ENCODE measurements at regions not wholly inside any gene's neighbourhood (a gene's known extent, or its start where the extent isn't known, plus 50 kb on each side); places are given as distances from the start of the nearest gene placed in this dataset.

DNA sequence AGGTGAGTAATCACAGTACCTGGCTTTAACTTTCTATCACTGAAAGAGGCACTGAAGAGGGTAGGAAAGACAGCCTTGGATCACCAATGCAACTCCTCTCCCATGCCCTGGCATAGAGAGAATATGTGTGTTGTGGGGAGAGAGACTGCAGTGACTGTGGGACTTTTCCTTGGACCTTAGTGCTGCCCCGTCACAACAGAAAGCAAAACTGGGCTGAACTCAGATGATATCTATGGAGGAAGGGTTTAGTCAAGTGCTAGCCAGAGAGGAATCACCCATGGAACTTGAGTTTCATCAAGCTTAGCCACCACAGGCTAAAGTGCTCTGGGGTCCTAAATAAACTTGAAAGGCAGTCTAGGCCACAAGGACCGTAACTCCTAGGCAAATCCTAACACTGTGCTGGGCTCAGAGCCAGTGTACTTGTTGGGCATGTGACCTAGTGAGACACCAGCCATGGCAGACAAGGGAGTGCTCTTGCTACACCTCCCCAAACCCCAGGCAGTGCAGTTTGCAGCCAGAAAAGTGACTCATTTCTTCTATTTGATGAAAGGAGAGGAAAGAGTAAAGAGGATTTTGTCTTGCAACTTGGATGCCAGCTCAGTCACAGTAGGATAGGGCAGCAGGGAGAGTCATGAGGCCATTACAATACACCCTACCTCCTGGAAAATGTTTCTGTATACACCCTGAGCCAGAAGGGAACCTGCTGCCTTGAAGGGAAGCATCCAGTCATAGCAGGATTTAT, 105.8 kb upstream of the SPOPL start:
- DNase-seq: no peak
- Histone ChIP-seq H2AFZ (ENCODE audit: low read depth, low read length) (no peak overlapping the region), H3K36me3 (ENCODE audit: insufficient read depth, low read length) (no peaks in the 10 kb centered on the region), H3K9me3 (ENCODE audit: insufficient read depth, low read length, severe bottlenecking) (no peaks in the 10 kb centered on the region), H3K27me3 (ENCODE audit: insufficient read depth, low read length, poor library complexity) (no peaks in the 10 kb centered on the region), H3K9ac (ENCODE audit: low read depth, low read length) (no peak overlapping the region), H3K4me3 (ENCODE audit: low read depth in 1 of 2, low read length in 2 of 2) (no peak overlapping the region), H4K20me1 (ENCODE audit: insufficient read depth, low read length) (no peaks in the 10 kb centered on the region), H3K27ac (ENCODE audit: low read length) (no peak overlapping the region), H3K79me2 (ENCODE audit: insufficient read depth, low read length) (no peaks in the 10 kb centered on the region), H3K4me2 (ENCODE audit: insufficient read depth, low read length) (no peak overlapping the region), H3K4me1 (ENCODE audit: insufficient read depth, low read length) (no peaks in the 10 kb centered on the region)
- TF ChIP-seq, protein P1, sequence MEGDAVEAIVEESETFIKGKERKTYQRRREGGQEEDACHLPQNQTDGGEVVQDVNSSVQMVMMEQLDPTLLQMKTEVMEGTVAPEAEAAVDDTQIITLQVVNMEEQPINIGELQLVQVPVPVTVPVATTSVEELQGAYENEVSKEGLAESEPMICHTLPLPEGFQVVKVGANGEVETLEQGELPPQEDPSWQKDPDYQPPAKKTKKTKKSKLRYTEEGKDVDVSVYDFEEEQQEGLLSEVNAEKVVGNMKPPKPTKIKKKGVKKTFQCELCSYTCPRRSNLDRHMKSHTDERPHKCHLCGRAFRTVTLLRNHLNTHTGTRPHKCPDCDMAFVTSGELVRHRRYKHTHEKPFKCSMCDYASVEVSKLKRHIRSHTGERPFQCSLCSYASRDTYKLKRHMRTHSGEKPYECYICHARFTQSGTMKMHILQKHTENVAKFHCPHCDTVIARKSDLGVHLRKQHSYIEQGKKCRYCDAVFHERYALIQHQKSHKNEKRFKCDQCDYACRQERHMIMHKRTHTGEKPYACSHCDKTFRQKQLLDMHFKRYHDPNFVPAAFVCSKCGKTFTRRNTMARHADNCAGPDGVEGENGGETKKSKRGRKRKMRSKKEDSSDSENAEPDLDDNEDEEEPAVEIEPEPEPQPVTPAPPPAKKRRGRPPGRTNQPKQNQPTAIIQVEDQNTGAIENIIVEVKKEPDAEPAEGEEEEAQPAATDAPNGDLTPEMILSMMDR (IDR thresholded peaks at IDR 0.05; ENCODE audit: borderline replicate concordance, extremely low read depth, low read length, poor library complexity, severe bottlenecking): no peak
- no peak for TF ChIP-seq EZH2 (IDR thresholded peaks at IDR 0.05; ENCODE audit: borderline replicate concordance, low read depth, low read length, severe bottlenecking)
- no peak for ATAC-seq (ENCODE audit: insufficient read depth, low read depth)

DNA sequence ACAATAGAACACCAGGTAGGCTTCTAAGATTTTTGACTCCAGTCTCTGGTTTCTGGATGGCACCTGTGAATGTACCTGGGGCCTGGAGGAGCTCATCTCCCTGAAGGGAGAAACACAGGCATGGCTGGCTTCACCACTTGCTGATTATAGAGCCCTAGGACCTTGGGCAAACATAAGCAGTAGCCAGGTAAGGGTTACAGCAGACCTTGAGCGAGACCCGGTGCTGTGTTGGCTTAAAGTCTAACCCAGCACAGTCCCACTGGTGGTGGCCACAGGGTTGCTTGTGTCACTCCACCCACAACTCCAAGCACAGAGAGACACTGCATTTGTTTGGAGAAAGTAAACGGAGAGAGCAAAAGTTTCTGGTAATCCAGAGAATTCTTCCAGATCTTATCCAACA, 104.7 kb upstream of the SPOPL start:
- Histone ChIP-seq H2AFZ (ENCODE audit: low read depth, low read length) (no peak overlapping the region), H3K79me2 (ENCODE audit: insufficient read depth, low read length) (no peaks in the 10 kb centered on the region), H3K4me2 (ENCODE audit: insufficient read depth, low read length) (no peak overlapping the region), H4K20me1 (ENCODE audit: insufficient read depth, low read length) (no peaks in the 10 kb centered on the region), H3K9me3 (ENCODE audit: insufficient read depth, low read length, severe bottlenecking) (no peaks in the 10 kb centered on the region), H3K9ac (ENCODE audit: low read depth, low read length) (no peak overlapping the region), H3K4me3 (ENCODE audit: low read depth in 1 of 2, low read length in 2 of 2) (no peak overlapping the region), H3K27ac (ENCODE audit: low read length) (no peak overlapping the region), H3K27me3 (ENCODE audit: insufficient read depth, low read length, poor library complexity) (no peaks in the 10 kb centered on the region), H3K4me1 (ENCODE audit: insufficient read depth, low read length) (no peaks in the 10 kb centered on the region), H3K36me3 (ENCODE audit: insufficient read depth, low read length) (no peaks in the 10 kb centered on the region)
- no peak for ATAC-seq (ENCODE audit: insufficient read depth, low read depth)
- DNase-seq: no peak
- TF ChIP-seq EZH2 (IDR thresholded peaks at IDR 0.05; ENCODE audit: borderline replicate concordance, low read depth, low read length, severe bottlenecking): no peak
- TF ChIP-seq, protein P1 (IDR thresholded peaks at IDR 0.05; ENCODE audit: borderline replicate concordance, extremely low read depth, low read length, poor library complexity, severe bottlenecking): no peak

DNA sequence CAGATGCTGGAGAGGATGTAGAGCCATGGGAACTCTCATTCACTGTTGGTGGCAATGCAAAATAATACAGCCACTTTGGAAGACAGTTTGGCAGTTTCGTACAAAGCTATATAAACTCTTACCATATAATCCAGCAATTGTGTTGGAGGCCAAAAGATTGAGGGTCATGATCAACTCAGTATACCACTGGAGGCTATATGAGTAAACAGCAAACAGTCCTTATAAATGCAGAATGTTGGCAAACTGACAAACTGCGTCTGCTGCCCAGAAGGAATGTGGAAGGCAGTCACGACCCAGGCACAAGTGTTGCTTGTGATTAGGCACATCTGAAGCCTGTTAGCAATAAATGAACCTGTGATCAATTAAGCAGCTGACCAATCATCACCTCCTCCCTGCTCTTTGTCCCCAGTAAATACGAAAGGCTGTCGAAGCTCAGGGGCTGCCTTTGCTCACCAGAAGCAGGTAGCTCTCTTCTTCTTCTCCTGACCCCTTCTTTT, 98.1 kb upstream of the SPOPL start:
- H3K36me3 ChIP-seq (ENCODE audit: insufficient read depth, low read length): no peaks in the 10 kb centered on the region
- H3K79me2 ChIP-seq (ENCODE audit: insufficient read depth, low read length): no peaks in the 10 kb centered on the region
- DNase-seq (no peak), ATAC-seq (ENCODE audit: insufficient read depth, low read depth) (no peak)
- H3K27ac ChIP-seq (ENCODE audit: low read length): no peak overlapping the region
- H3K9me3 ChIP-seq (ENCODE audit: insufficient read depth, low read length, severe bottlenecking): no peaks in the 10 kb centered on the region
- H4K20me1 ChIP-seq (ENCODE audit: insufficient read depth, low read length): no peaks in the 10 kb centered on the region
- no peak overlapping the region for H3K4me2 ChIP-seq (ENCODE audit: insufficient read depth, low read length)
- H3K9ac ChIP-seq (ENCODE audit: low read depth, low read length): no peak overlapping the region
- no peak overlapping the region for H2AFZ ChIP-seq (ENCODE audit: low read depth, low read length)
- TF ChIP-seq, protein P1 (IDR thresholded peaks at IDR 0.05; ENCODE audit: borderline replicate concordance, extremely low read depth, low read length, poor library complexity, severe bottlenecking): no peak
- no peak for TF ChIP-seq EZH2 (IDR thresholded peaks at IDR 0.05; ENCODE audit: borderline replicate concordance, low read depth, low read length, severe bottlenecking)
- no peak overlapping the region for H3K4me3 ChIP-seq (ENCODE audit: low read depth in 1 of 2, low read length in 2 of 2)
- H3K27me3 ChIP-seq (ENCODE audit: insufficient read depth, low read length, poor library complexity): no peaks in the 10 kb centered on the region
- H3K4me1 ChIP-seq (ENCODE audit: insufficient read depth, low read length): no peaks in the 10 kb centered on the region
